Fibroblast of lung (primary cell): ENCODE measurements at regions not wholly inside any gene's neighbourhood (a gene's known extent, or its start where the extent isn't known, plus 50 kb on each side); places are given as distances from the start of the nearest gene placed in this dataset.

ENCODE experiments used
- DNase-seq, 2 donors: peaks; one replicate each; pipeline versions ENCODE4 v3.0.0 to v3.0.0-alpha.2; 2010; ENCODE audit warnings: low read depth in 2 of 2
- H2AFZ ChIP-seq: 2 replicates; pipeline ENCODE4 v1.5.1; 2012; ENCODE audit warnings: low read length, control low read depth, inconsistent platforms
- H3K27ac ChIP-seq: 2 replicates; pipeline ENCODE4 v1.5.1; 2011; ENCODE audit warnings: low read length, control low read depth; ENCODE audit not compliant: insufficient read depth
- H3K27me3 ChIP-seq: 2 replicates; pipeline ENCODE4 v1.5.1; 2011; ENCODE audit warnings: mild to moderate bottlenecking, low read length; ENCODE audit not compliant: control insufficient read depth, insufficient read depth
- H3K36me3 ChIP-seq: 2 replicates; pipeline ENCODE4 v1.5.1; 2011; ENCODE audit warnings: low read length; ENCODE audit not compliant: control insufficient read depth, insufficient read depth
- H3K4me1 ChIP-seq: 2 replicates; pipeline ENCODE4 v1.5.1; 2011; ENCODE audit warnings: low read length; ENCODE audit not compliant: control insufficient read depth, insufficient read depth; ENCODE audit errors: extremely low read depth
- H3K4me2 ChIP-seq: 2 replicates; pipeline ENCODE4 v1.5.1; 2011; ENCODE audit warnings: low read length, control low read depth; ENCODE audit not compliant: insufficient read depth; ENCODE audit errors: extremely low read depth
- H3K4me3 ChIP-seq, 4 experiments: fragments of 200-600 bp in 1 of 4; sonication (generic) in 1 of 4; replicated peaks in 1 of 4; 2 replicates each; pipeline ENCODE4 v1.5.1; 2011 to 2016; ENCODE audit warnings: low read length in 4 of 4, low read depth in 3 of 4, mild to moderate bottlenecking in 3 of 4, control low read depth in 2 of 4, inconsistent platforms in 1 of 4, mixed read lengths in 1 of 4; ENCODE audit not compliant: insufficient read depth in 1 of 4; ENCODE audit errors: control extremely low read depth in 1 of 4
- H3K79me2 ChIP-seq: 2 replicates; pipeline ENCODE4 v1.5.1; 2012; ENCODE audit warnings: mild to moderate bottlenecking, low read length, inconsistent platforms; ENCODE audit not compliant: control insufficient read depth, insufficient read depth
- H3K9ac ChIP-seq: 2 replicates; pipeline ENCODE4 v1.5.1; 2011; ENCODE audit warnings: mild to moderate bottlenecking, low read length, control low read depth; ENCODE audit not compliant: insufficient read depth
- H3K9me3 ChIP-seq: 2 replicates; pipeline ENCODE4 v1.5.1; 2012; ENCODE audit warnings: low read depth, low read length; ENCODE audit not compliant: control insufficient read depth, insufficient read depth
- H4K20me1 ChIP-seq: 2 replicates; pipeline ENCODE4 v1.5.1; 2011; ENCODE audit warnings: low read length; ENCODE audit not compliant: control insufficient read depth, insufficient read depth; ENCODE audit errors: extremely low read depth
- EZH2 ChIP-seq: IDR thresholded peaks from 2 replicates; pipeline ENCODE4 v1.5.1; 2012; ENCODE audit warnings: low read length, control low read depth, mild to moderate bottlenecking; ENCODE audit errors: missing control alignments
- TF ChIP-seq, protein P1 (sequence below), 2 donors: IDR thresholded peaks in 1 of 2; conservative IDR thresholded peaks in 1 of 2; 1 replicate in 1 of 2; 2 replicates in 1 of 2; pipeline ENCODE4 v1.5.1; 2011 to 2012; ENCODE audit warnings: low read length in 2 of 2, control low read depth in 1 of 2, inconsistent platforms in 1 of 2, low read depth in 1 of 2, mild to moderate bottlenecking in 1 of 2

- no peak overlapping the region for H3K4me3 ChIP-seq
- no peaks in the 10 kb centered on the region for H3K36me3 ChIP-seq
- H4K20me1 ChIP-seq = no peaks in the 10 kb centered on the region
- no peak overlapping the region for H3K27ac ChIP-seq
- peak; percentile 50 to 74 for DNase-seq
- H3K4me2 ChIP-seq = peak overlapping the region; percentile 29
- no peaks in the 10 kb centered on the region for H3K27me3 ChIP-seq
- no peaks in the 10 kb centered on the region for H3K4me1 ChIP-seq
- H3K79me2 ChIP-seq = no peaks in the 10 kb centered on the region
- TF ChIP-seq EZH2 = no peak
- TF ChIP-seq, protein P1, sequence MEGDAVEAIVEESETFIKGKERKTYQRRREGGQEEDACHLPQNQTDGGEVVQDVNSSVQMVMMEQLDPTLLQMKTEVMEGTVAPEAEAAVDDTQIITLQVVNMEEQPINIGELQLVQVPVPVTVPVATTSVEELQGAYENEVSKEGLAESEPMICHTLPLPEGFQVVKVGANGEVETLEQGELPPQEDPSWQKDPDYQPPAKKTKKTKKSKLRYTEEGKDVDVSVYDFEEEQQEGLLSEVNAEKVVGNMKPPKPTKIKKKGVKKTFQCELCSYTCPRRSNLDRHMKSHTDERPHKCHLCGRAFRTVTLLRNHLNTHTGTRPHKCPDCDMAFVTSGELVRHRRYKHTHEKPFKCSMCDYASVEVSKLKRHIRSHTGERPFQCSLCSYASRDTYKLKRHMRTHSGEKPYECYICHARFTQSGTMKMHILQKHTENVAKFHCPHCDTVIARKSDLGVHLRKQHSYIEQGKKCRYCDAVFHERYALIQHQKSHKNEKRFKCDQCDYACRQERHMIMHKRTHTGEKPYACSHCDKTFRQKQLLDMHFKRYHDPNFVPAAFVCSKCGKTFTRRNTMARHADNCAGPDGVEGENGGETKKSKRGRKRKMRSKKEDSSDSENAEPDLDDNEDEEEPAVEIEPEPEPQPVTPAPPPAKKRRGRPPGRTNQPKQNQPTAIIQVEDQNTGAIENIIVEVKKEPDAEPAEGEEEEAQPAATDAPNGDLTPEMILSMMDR (conservative IDR thresholded peaks at IDR 0.05 in 1 of 2, IDR thresholded peaks at IDR 0.05 in 1 of 2; ENCODE audit: low read depth in 1 of 2, low read length in 2 of 2) = no peak
- H2AFZ ChIP-seq = no peak overlapping the region
- no peaks in the 10 kb centered on the region for H3K9me3 ChIP-seq
- no peak overlapping the region for H3K9ac ChIP-seq
These were observed 797.7 kb upstream of the ARGLU1 start for GRCh38 chr13:107365466-107366215.

GRCh38 chr13:107364658-107365057 is 796.7 kb upstream of the ARGLU1 start:
- H3K4me2 ChIP-seq = no peak overlapping the region
- H3K4me3 ChIP-seq = no peak overlapping the region
- H2AFZ ChIP-seq = no peak overlapping the region
- no peaks in the 10 kb centered on the region for H3K9me3 ChIP-seq
- H3K27ac ChIP-seq = no peak overlapping the region
- no peaks in the 10 kb centered on the region for H3K79me2 ChIP-seq
- no peak overlapping the region for H3K9ac ChIP-seq
- DNase-seq = no peak
- no peaks in the 10 kb centered on the region for H3K27me3 ChIP-seq
- TF ChIP-seq, protein P1 (conservative IDR thresholded peaks at IDR 0.05 in 1 of 2, IDR thresholded peaks at IDR 0.05 in 1 of 2; ENCODE audit: low read depth in 1 of 2, low read length in 2 of 2) = no peak
- no peak for TF ChIP-seq EZH2
- H3K36me3 ChIP-seq = no peaks in the 10 kb centered on the region
- H4K20me1 ChIP-seq = no peaks in the 10 kb centered on the region
- no peaks in the 10 kb centered on the region for H3K4me1 ChIP-seq

GRCh38 chr13:107361666-107362065 is 793.7 kb upstream of the ARGLU1 start:
- Histone ChIP-seq H3K79me2 (no peaks in the 10 kb centered on the region), H3K4me2 (no peak overlapping the region), H3K4me1 (no peaks in the 10 kb centered on the region), H3K9me3 (no peaks in the 10 kb centered on the region), H3K36me3 (no peaks in the 10 kb centered on the region), H3K4me3 (no peak overlapping the region), H3K9ac (no peak overlapping the region), H4K20me1 (no peaks in the 10 kb centered on the region), H3K27ac (no peak overlapping the region), H3K27me3 (no peaks in the 10 kb centered on the region), H2AFZ (no peak overlapping the region)
- DNase-seq = peak; percentile 54 to 67
- TF ChIP-seq EZH2 = no peak
- TF ChIP-seq, protein P1 (conservative IDR thresholded peaks at IDR 0.05 in 1 of 2, IDR thresholded peaks at IDR 0.05 in 1 of 2; ENCODE audit: low read depth in 1 of 2, low read length in 2 of 2) = no peak
